ENCODE measurements at regions not wholly inside any gene's neighbourhood (a gene's known extent, or its start where the extent isn't known, plus 50 kb on each side); places are given as distances from the start of the nearest gene placed in this dataset.

DNA sequence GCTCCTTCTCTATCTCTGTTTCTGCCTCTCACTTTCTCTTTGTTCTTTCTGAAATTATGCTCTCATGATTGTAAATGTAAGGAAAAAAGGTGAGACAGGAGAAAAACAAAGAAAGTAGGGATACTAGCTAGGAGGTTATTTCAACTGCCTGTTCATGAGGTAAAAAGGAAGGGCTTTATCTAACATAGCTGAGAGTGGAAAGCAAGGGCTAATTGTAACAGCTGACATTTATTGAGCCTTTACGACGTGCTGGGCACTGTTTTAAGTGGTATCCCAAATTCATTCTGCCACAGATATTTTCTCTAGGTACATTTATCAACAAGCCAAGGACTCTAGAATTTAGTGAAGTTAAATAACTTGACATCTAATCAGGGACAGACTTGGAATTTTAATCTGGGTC is 133.1 kb upstream of the GNPDA2 start:
- Histone ChIP-seq H3K4me2 (ENCODE audit: low read length) (no peak overlapping the region), H4K20me1 (ENCODE audit: insufficient read depth) (no peaks in the 10 kb centered on the region)

DNA sequence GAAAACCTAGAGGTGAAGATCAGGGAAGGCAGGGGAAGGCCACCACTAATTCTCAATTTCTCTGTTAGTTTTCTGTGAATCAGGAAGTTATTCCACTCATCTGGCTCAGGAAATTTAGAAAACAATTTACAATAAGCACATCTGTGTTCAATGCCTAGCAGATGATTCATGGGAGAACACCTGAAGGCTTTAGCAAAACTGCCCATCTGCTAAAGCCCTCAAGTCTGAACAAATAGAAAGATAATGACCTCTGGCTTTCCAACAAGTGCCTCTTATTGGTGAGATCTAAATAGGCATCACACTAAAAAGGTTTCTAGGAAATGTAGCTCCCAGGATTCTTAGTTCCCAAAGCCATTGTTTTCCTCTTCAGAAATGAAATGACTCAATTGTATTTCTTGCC is 122.1 kb upstream of the GNPDA2 start:
- no peaks in the 10 kb centered on the region for H3K9me2 ChIP-seq (ENCODE audit: insufficient read depth, low read length)
- no peaks in the 10 kb centered on the region for H3F3A ChIP-seq (ENCODE audit: insufficient read depth, low read length, poor library complexity, severe bottlenecking)
- no peaks in the 10 kb centered on the region for H3K9me3 ChIP-seq (ENCODE audit: low read length)
- H3K79me2 ChIP-seq (replicated peaks; ENCODE audit: insufficient read depth, low read length), result no peaks in the 10 kb centered on the region
- no peaks in the 10 kb centered on the region for H3K27me3 ChIP-seq (ENCODE audit: insufficient read depth, low read depth, low read length)
- H2AFZ ChIP-seq (ENCODE audit: low read depth, low read length), result no peak overlapping the region
- H3K36me3 ChIP-seq (ENCODE audit: insufficient read depth, low read length), result no peaks in the 10 kb centered on the region
- H3K9ac ChIP-seq (ENCODE audit: low read length), result no peak overlapping the region
- no peaks in the 10 kb centered on the region for H4K20me1 ChIP-seq (ENCODE audit: insufficient read depth)
- TF ChIP-seq MXI1 (conservative IDR thresholded peaks at IDR 0.05; ENCODE audit: poor library complexity, severe bottlenecking), result no peak
- TF ChIP-seq EZH2 (IDR thresholded peaks at IDR 0.05; ENCODE audit: borderline replicate concordance, insufficient read depth, low read length, poor library complexity, severe bottlenecking), result no peak
- TF ChIP-seq SMC3 (conservative IDR thresholded peaks at IDR 0.05; ENCODE audit: poor library complexity), result no peak
- TF ChIP-seq EP300 (conservative IDR thresholded peaks at IDR 0.05; ENCODE audit: poor library complexity, severe bottlenecking), result no peak
- TF ChIP-seq, protein P1, sequence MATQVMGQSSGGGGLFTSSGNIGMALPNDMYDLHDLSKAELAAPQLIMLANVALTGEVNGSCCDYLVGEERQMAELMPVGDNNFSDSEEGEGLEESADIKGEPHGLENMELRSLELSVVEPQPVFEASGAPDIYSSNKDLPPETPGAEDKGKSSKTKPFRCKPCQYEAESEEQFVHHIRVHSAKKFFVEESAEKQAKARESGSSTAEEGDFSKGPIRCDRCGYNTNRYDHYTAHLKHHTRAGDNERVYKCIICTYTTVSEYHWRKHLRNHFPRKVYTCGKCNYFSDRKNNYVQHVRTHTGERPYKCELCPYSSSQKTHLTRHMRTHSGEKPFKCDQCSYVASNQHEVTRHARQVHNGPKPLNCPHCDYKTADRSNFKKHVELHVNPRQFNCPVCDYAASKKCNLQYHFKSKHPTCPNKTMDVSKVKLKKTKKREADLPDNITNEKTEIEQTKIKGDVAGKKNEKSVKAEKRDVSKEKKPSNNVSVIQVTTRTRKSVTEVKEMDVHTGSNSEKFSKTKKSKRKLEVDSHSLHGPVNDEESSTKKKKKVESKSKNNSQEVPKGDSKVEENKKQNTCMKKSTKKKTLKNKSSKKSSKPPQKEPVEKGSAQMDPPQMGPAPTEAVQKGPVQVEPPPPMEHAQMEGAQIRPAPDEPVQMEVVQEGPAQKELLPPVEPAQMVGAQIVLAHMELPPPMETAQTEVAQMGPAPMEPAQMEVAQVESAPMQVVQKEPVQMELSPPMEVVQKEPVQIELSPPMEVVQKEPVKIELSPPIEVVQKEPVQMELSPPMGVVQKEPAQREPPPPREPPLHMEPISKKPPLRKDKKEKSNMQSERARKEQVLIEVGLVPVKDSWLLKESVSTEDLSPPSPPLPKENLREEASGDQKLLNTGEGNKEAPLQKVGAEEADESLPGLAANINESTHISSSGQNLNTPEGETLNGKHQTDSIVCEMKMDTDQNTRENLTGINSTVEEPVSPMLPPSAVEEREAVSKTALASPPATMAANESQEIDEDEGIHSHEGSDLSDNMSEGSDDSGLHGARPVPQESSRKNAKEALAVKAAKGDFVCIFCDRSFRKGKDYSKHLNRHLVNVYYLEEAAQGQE (IDR thresholded peaks at IDR 0.05; ENCODE audit: borderline replicate concordance), result no peak
- TF ChIP-seq POLR2AphosphoS5 (IDR thresholded peaks at IDR 0.05), result no peak
- no peak for TF ChIP-seq TAF1 (IDR thresholded peaks at IDR 0.05; ENCODE audit: low read depth)
- TF ChIP-seq, protein P2, sequence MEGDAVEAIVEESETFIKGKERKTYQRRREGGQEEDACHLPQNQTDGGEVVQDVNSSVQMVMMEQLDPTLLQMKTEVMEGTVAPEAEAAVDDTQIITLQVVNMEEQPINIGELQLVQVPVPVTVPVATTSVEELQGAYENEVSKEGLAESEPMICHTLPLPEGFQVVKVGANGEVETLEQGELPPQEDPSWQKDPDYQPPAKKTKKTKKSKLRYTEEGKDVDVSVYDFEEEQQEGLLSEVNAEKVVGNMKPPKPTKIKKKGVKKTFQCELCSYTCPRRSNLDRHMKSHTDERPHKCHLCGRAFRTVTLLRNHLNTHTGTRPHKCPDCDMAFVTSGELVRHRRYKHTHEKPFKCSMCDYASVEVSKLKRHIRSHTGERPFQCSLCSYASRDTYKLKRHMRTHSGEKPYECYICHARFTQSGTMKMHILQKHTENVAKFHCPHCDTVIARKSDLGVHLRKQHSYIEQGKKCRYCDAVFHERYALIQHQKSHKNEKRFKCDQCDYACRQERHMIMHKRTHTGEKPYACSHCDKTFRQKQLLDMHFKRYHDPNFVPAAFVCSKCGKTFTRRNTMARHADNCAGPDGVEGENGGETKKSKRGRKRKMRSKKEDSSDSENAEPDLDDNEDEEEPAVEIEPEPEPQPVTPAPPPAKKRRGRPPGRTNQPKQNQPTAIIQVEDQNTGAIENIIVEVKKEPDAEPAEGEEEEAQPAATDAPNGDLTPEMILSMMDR (IDR thresholded peaks at IDR 0.05; ENCODE audit: poor library complexity, severe bottlenecking), result no peak
- no peak for TF ChIP-seq RAD21 (conservative IDR thresholded peaks at IDR 0.05)
- H3K27ac ChIP-seq (ENCODE audit: low read length), result no peak overlapping the region
- no peak overlapping the region for H3K4me3 ChIP-seq (ENCODE audit: low read length)
- no peak overlapping the region for H3K4me2 ChIP-seq (ENCODE audit: low read length)

More for the DNA sequence above, 133.1 kb upstream of the GNPDA2 start:
- no peak overlapping the region for H3K4me3 ChIP-seq (ENCODE audit: low read length)
- no peaks in the 10 kb centered on the region for H3K36me3 ChIP-seq (ENCODE audit: insufficient read depth, low read length)
- no peak for TF ChIP-seq RAD21 (conservative IDR thresholded peaks at IDR 0.05)
- no peak for TF ChIP-seq EZH2 (IDR thresholded peaks at IDR 0.05; ENCODE audit: borderline replicate concordance, insufficient read depth, low read length, poor library complexity, severe bottlenecking)
- no peak for TF ChIP-seq MXI1 (conservative IDR thresholded peaks at IDR 0.05; ENCODE audit: poor library complexity, severe bottlenecking)
- TF ChIP-seq, protein P2 (IDR thresholded peaks at IDR 0.05; ENCODE audit: poor library complexity, severe bottlenecking), result no peak
- TF ChIP-seq EP300 (conservative IDR thresholded peaks at IDR 0.05; ENCODE audit: poor library complexity, severe bottlenecking), result no peak
- no peak for TF ChIP-seq POLR2AphosphoS5 (IDR thresholded peaks at IDR 0.05)
- no peak for TF ChIP-seq SMC3 (conservative IDR thresholded peaks at IDR 0.05; ENCODE audit: poor library complexity)
- TF ChIP-seq, protein P1 (IDR thresholded peaks at IDR 0.05; ENCODE audit: borderline replicate concordance), result no peak
- TF ChIP-seq TAF1 (IDR thresholded peaks at IDR 0.05; ENCODE audit: low read depth), result no peak
- no peaks in the 10 kb centered on the region for H3K27me3 ChIP-seq (ENCODE audit: insufficient read depth, low read depth, low read length)
- H3F3A ChIP-seq (ENCODE audit: insufficient read depth, low read length, poor library complexity, severe bottlenecking), result no peaks in the 10 kb centered on the region
- no peak overlapping the region for H3K9ac ChIP-seq (ENCODE audit: low read length)
- H3K27ac ChIP-seq (ENCODE audit: low read length), result no peak overlapping the region
- no peak overlapping the region for H2AFZ ChIP-seq (ENCODE audit: low read depth, low read length)
- no peaks in the 10 kb centered on the region for H3K79me2 ChIP-seq (replicated peaks; ENCODE audit: insufficient read depth, low read length)
- no peaks in the 10 kb centered on the region for H3K9me2 ChIP-seq (ENCODE audit: insufficient read depth, low read length)
- no peaks in the 10 kb centered on the region for H3K9me3 ChIP-seq (ENCODE audit: low read length)
